ENCODE measurements at regions not wholly inside any gene's neighbourhood (a gene's known extent, or its start where the extent isn't known, plus 50 kb on each side); places are given as distances from the start of the nearest gene placed in this dataset.

DNA sequence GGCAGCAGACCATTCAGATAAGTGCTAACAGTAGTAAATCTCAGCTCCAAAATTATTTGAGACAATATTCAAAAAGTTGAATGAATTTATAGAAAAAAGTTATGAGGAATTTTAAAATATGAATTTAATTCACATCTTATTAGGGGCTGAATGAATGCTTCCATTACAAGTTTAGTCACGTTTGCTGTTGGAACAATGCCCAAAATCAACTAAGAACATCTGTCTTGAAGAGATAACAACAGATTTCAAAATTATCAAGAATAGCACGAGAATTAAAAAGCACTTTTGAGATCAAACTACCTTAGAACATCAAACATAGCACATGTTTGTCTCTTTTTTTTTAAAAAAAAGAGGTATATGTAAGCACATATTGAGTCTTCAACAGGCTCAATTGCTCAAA is 115.4 kb upstream of the PPFIA2 start:
- no peak for TF ChIP-seq POLR2A (IDR thresholded peaks at IDR 0.05)
- TF ChIP-seq, protein P1, sequence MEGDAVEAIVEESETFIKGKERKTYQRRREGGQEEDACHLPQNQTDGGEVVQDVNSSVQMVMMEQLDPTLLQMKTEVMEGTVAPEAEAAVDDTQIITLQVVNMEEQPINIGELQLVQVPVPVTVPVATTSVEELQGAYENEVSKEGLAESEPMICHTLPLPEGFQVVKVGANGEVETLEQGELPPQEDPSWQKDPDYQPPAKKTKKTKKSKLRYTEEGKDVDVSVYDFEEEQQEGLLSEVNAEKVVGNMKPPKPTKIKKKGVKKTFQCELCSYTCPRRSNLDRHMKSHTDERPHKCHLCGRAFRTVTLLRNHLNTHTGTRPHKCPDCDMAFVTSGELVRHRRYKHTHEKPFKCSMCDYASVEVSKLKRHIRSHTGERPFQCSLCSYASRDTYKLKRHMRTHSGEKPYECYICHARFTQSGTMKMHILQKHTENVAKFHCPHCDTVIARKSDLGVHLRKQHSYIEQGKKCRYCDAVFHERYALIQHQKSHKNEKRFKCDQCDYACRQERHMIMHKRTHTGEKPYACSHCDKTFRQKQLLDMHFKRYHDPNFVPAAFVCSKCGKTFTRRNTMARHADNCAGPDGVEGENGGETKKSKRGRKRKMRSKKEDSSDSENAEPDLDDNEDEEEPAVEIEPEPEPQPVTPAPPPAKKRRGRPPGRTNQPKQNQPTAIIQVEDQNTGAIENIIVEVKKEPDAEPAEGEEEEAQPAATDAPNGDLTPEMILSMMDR (IDR thresholded peaks at IDR 0.05), result no peak
- no peak for TF ChIP-seq EP300 (IDR thresholded peaks at IDR 0.05)
